Loucy (cell line): ENCODE measurements at regions not wholly inside any gene's neighbourhood (a gene's known extent, or its start where the extent isn't known, plus 50 kb on each side); places are given as distances from the start of the nearest gene placed in this dataset.

ENCODE experiments used
- H2AFZ ChIP-seq: fragments of 200-600 bp; sonication (generic); 2 replicates; pipeline ENCODE4 v1.6.0; 2016; ENCODE audit warnings: antibody characterized with exemption, mild to moderate bottlenecking, low read length, moderate library complexity
- H3F3A ChIP-seq: fragments of 200-600 bp; 2 replicates; pipeline ENCODE4 v1.6.0; 2016; ENCODE audit warnings: antibody characterized with exemption, low read depth, mild to moderate bottlenecking
- H3K27me3 ChIP-seq: fragments of 200-600 bp; sonication (generic); 2 replicates; pipeline ENCODE4 v1.6.1; 2014; ENCODE audit warnings: low read length, mild to moderate bottlenecking; ENCODE audit not compliant: insufficient read depth, poor library complexity, severe bottlenecking
- H3K36me3 ChIP-seq: fragments of 200-600 bp; sonication (generic); 2 replicates; pipeline ENCODE4 v1.6.1; 2016; ENCODE audit warnings: low read length; ENCODE audit not compliant: insufficient read depth
- H3K4me1 ChIP-seq: fragments of 200-600 bp; sonication (generic); 2 replicates; pipeline ENCODE4 v1.5.1; 2014; ENCODE audit warnings: low read length, mild to moderate bottlenecking; ENCODE audit not compliant: insufficient read depth, poor library complexity, severe bottlenecking
- H3K4me2 ChIP-seq: fragments of 200-600 bp; sonication (generic); 2 replicates; pipeline ENCODE4 v1.6.0; 2014; ENCODE audit warnings: antibody characterized with exemption, low read length, low read depth, mild to moderate bottlenecking; ENCODE audit not compliant: poor library complexity, severe bottlenecking
- H3K4me3 ChIP-seq: fragments of 200-600 bp; sonication (generic); 2 replicates; pipeline ENCODE4 v1.5.1; 2014; ENCODE audit warnings: low read length, mild to moderate bottlenecking, mixed read lengths; ENCODE audit not compliant: poor library complexity, severe bottlenecking
- H3K79me2 ChIP-seq: fragments of 200-600 bp; sonication (generic); 2 replicates; pipeline ENCODE4 v1.6.1; 2014; ENCODE audit warnings: low read length; ENCODE audit not compliant: insufficient read depth
- H3K9ac ChIP-seq: fragments of 200-600 bp; sonication (generic); 2 replicates; pipeline ENCODE4 v1.6.0; 2014; ENCODE audit warnings: mild to moderate bottlenecking, low read depth, low read length, moderate library complexity; ENCODE audit not compliant: poor library complexity, severe bottlenecking
- H3K9me2 ChIP-seq: fragments of 200-600 bp; sonication (generic); replicated peaks from 2 replicates; pipeline ENCODE4 v1.6.1; 2016; ENCODE audit warnings: low read depth, low read length, mixed read lengths
- H3K9me3 ChIP-seq: fragments of 200-600 bp; sonication (generic); 2 replicates; pipeline ENCODE4 v1.6.1; 2014; ENCODE audit warnings: mild to moderate bottlenecking, antibody characterized with exemption, low read length, low read depth; ENCODE audit not compliant: insufficient read depth
- H4K20me1 ChIP-seq: fragments of 200-600 bp; sonication (generic); 2 replicates; pipeline ENCODE4 v1.6.0; 2014; ENCODE audit warnings: antibody characterized with exemption, low read length, mild to moderate bottlenecking; ENCODE audit not compliant: insufficient read depth, poor library complexity, severe bottlenecking
- CTCF ChIP-seq: fragments of 200-600 bp; sonication (generic); conservative IDR thresholded peaks from 2 replicates; pipeline ENCODE4 v1.5.1; 2014; ENCODE audit warnings: mild to moderate bottlenecking, antibody characterized with exemption, low read length
- EZH2phosphoT487 ChIP-seq: fragments of 200-600 bp; IDR thresholded peaks from 2 replicates; pipeline ENCODE4 v1.6.1; 2018; ENCODE audit warnings: antibody characterized with exemption, mild to moderate bottlenecking, moderate library complexity, borderline replicate concordance

GRCh38 chr6:68544450-68544849, 90.6 kb upstream of the ADGRB3 start:
- H3K4me2 ChIP-seq = no peak overlapping the region
- no peaks in the 10 kb centered on the region for H3K27me3 ChIP-seq
- no peaks in the 10 kb centered on the region for H3K9me3 ChIP-seq
- H4K20me1 ChIP-seq = no peaks in the 10 kb centered on the region
- H3F3A ChIP-seq = no peaks in the 10 kb centered on the region
- H3K79me2 ChIP-seq = no peaks in the 10 kb centered on the region
- H3K4me3 ChIP-seq = no peak overlapping the region
- H3K4me1 ChIP-seq = no peaks in the 10 kb centered on the region
- H3K9ac ChIP-seq = no peak overlapping the region
- no peaks in the 10 kb centered on the region for H3K36me3 ChIP-seq
- H3K9me2 ChIP-seq = no peaks in the 10 kb centered on the region
- H2AFZ ChIP-seq = no peak overlapping the region
- TF ChIP-seq CTCF (no peak), EZH2phosphoT487 (no peak)

- no peak for TF ChIP-seq EZH2phosphoT487
- no peak for TF ChIP-seq CTCF
- Histone ChIP-seq H3K79me2 (no peaks in the 10 kb centered on the region), H3K9ac (no peak overlapping the region), H3K9me2 (no peaks in the 10 kb centered on the region), H3K36me3 (no peaks in the 10 kb centered on the region), H3K4me2 (no peak overlapping the region), H4K20me1 (no peaks in the 10 kb centered on the region), H2AFZ (no peak overlapping the region), H3K27me3 (no peaks in the 10 kb centered on the region), H3F3A (no peaks in the 10 kb centered on the region), H3K9me3 (no peaks in the 10 kb centered on the region), H3K4me1 (no peaks in the 10 kb centered on the region), H3K4me3 (no peak overlapping the region)
Observed at GRCh38 chr6:68533339-68533795, 101.7 kb upstream of the ADGRB3 start.

- Histone ChIP-seq H3K36me3 (no peaks in the 10 kb centered on the region), H3K9me2 (no peaks in the 10 kb centered on the region), H3K4me3 (no peak overlapping the region), H3K27me3 (no peaks in the 10 kb centered on the region), H3K9ac (no peak overlapping the region), H3F3A (no peaks in the 10 kb centered on the region), H3K79me2 (no peaks in the 10 kb centered on the region), H3K4me2 (no peak overlapping the region), H3K4me1 (no peaks in the 10 kb centered on the region), H4K20me1 (no peaks in the 10 kb centered on the region), H3K9me3 (no peaks in the 10 kb centered on the region), H2AFZ (no peak overlapping the region)
- TF ChIP-seq CTCF (no peak), EZH2phosphoT487 (no peak)
Observed at GRCh38 chr6:68527691-68528090, 107.4 kb upstream of the ADGRB3 start.
